Fibroblast of skin of left biceps (primary cell): ENCODE measurements at regions not wholly inside any gene's neighbourhood (a gene's known extent, or its start where the extent isn't known, plus 50 kb on each side); places are given as distances from the start of the nearest gene placed in this dataset.
"Not testable (repeated sequence)": the region's sequence is repeated elsewhere in the genome, so short reads cannot be mapped to it uniquely, and the experiment has no call there.

Source experiments
- DNase-seq, 2 experiments: peaks; one replicate each; pipeline ENCODE4 v3.0.0-alpha.2; 2013; ENCODE audit warnings: low read depth in 2 of 2

DNA sequence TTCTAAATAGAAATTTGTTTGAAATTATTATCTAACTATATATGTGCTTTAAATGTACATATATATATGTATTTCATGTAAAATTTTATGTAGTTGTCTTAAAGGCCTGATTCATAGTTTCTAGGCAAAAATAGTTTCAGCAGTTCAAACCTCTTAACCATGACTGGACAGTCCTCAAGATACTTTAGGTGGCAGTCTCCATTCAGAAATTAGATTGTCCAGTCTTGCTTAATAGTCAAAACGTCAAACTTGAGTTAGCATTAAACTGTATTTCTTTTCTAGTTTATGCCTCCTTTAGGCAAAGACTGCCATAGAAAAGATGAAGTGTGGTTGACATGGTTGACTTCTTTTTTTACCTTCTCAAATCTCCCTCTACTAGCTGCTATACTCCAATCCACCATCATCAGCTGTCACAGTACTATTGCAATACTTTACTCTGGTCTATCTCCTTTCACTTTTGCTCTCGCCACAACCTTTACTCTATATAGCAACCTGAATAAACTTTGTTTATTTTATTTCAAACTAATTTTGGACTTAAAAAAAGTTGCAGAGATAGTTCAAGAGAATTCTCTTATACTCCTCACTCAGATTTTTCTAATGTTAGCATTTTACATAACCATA lies 395.6 kb upstream of the DIPK2B start:
- DNase-seq: no peak

DNA sequence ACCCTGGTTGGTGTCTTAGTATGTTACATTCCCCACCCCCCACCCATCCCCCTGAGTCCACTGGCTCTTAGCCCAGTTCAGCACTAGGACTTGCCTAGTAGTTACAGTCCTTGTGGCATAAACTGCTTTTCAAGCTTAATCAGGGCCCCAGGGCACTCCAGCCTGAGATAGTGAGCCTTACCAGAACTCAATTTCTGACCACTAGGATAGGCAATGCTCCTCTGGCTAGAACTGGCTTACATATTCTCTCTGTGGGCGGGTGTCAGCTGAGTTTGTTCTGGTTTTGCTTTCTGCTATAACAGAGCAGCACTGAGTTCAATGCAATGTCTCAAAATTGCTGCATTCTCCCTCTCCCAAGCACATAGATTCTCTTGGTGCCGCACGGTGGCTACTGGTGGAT lies 391.4 kb upstream of the DIPK2B start:
- DNase-seq: no peak

DNA sequence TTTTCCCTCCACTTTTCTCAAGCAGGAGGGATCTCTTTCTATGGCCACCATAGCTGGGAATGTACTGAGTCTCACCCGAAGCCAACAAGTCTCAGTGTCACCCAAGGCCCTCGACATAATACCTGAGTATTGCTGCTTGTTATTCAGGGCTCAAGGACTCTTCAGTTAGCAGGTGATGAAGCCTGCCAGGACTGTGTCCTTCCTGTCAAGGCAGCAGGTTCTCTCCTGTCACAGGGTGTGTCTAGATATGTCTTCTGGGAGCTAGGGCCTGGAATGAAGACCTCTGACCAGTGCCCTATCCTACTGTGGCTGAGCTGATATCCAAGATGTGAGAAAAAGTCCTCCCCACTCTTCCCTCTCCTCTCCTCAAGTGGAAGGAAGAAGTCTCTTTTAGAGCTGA lies 391.0 kb upstream of the DIPK2B start:
- no peak for DNase-seq

DNA sequence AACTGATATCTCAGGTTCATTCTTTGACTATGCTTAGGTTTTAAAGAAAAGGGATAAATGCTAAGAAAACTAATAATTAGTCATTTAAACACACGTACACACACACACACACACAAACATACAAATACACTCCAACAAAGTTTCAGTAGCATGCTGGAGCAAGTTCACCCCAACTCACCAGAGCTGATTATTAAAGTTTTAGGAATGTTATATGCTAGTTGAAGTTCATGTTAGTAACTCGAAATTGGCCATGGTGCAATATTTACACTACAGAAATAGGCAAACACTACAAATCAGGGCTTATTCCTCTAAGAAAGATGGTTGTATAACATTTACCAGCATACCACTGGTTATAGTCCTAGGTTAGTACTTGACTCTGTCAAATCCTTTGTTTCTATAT lies 384.0 kb upstream of the DIPK2B start:
- DNase-seq: no peak

DNA sequence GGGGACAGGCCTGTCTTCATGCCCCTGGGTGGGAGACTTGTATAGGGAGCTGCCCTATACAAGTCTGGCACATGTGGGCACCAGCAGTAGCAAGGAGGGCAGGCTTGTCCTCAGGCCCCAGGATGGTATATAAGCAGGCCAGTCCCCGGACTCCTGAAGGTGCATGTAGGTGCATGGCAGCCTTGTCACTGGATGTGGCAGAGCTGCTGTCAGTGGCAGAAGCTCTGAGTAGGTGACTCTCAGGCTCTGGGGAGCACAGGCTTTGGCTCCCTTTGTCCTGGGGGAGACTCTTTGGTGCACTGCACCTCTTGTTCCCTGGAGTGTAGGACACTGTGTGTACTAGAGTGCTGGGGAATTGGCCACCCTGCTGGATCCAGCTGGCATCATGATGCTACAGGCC lies 376.7 kb upstream of the DIPK2B start:
- no peak for DNase-seq

DNA sequence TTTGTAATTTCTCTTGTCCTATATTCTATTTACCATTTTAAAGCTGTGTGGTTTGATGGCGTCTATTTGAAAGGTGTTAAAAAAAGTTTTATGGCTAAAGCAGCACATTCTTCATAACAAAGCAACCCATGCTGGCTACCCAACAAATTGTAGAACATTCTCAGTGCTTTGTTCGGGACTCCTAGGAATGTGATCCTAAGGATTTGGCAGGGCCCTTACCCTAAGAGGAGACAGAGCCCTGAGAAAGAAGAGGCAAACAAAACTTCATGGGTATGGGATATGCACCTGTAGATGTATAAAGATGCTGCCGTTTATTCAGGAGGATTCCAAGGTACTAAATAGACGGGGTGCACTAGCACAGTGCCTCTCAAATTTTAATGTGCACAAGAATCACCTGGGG lies 370.8 kb upstream of the DIPK2B start:
- DNase-seq: no peak

DNA sequence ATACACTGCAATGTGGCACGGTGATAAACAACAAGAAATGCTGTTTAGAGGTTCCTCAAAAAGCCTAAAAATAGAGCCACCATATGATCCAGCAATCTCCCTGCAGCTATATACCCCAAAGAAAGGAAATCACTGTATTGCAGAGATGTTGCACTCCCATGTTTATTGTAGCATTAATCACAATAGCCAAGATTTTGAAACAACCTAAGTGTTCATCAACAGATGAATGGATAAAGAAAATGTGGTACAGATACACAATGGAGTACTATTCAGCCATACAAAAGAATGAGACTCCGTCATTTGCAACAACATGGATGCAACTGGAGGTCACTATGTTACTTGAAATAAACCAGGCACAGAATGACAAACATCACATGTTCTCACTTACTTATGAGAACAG lies 365.8 kb upstream of the DIPK2B start:
- DNase-seq: no peak

DNA sequence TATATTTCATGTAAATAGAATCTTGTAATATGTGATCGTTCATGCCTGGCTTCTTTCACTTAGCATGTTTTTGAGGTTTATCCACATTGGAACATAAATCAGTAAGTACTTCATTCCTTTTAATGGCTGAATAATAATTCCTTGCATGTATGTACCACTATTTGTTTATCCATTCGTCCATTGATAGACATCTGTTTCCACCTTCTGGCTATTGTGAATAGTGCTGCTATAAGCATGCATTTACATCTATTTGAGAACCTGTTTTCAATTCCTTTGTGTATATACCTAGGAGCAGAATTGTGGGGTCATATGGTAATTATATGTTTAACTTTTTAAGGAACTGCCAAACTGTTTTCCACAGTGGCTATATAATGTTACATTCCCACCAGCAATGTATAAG lies 356.7 kb upstream of the DIPK2B start:
- no peak for DNase-seq

DNA sequence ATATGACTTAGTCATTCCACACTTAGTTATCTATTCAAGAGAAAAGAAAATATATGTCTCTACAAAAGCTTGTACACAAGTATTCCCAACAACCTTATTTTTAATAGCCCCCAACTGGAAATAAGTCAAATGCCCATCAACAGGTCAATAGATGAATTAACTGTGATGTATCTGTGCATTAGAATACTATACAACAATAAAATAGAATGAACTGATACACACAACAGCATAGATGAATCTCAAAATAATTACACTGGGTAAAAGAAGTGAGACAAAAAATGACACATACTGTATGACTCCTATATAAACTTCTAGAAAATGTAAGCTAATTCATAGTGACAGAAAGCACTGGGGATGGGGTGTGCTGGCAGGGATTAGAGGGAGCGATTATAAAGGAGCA lies 354.1 kb upstream of the DIPK2B start:
- DNase-seq: no peak

DNA sequence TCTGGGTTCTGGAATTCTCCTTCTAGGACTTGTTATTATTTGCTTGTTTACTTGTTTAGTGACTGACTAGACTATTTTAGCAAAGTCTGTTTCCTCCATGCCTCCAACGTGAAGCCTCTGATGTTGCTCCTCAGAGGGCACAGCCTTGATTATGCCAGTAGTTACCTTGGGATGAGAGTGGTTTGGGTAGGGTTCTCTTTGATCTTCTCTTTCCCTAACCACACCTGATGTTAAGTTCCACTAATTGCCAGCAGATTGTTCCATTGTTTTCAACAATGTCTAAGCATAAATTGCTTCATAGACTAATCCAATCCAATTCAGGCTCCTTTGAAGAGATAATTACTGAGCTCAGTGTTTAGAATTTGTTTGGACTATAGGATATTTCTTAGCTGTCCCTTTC lies 352.7 kb upstream of the DIPK2B start:
- DNase-seq: no peak

DNA sequence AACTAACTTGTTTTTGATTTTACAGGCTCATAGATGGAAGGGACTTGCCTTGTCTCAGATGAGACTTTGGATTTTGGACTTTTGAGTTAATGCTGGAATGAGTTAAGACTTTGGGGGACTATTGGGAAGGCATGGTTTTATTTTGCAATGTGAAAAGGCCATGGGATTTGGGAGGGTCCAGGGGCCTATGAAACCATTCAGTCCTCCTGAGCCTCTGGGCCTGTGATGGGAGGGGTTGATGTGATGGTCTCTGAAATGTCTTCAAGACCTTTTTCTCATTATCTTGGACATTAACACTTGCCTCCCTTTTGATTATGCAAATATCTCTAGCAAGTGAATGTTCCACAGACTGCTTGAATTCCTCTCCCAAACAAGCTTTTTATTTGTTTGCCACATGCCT lies 346.0 kb upstream of the DIPK2B start:
- not testable (repeated sequence) for DNase-seq

DNA sequence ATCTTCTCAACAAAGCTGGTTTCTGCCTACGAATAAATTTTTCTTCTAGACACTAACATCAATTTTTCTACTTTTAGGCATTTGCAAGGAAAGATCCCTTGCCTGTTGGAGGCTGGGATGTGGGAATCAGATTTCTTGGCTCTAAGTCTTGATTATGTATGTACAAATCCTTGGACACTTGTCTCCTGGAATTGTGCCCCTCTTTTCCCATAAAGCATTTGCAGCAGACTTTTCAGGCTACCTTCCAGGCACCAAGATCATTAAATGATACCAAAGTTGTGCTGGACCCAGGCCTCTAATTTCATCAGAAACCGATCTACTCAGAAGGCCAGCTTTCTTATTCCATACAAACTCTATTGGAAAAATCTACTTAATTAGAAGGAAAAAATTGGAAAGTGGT lies 339.5 kb upstream of the DIPK2B start:
- DNase-seq: no peak

DNA sequence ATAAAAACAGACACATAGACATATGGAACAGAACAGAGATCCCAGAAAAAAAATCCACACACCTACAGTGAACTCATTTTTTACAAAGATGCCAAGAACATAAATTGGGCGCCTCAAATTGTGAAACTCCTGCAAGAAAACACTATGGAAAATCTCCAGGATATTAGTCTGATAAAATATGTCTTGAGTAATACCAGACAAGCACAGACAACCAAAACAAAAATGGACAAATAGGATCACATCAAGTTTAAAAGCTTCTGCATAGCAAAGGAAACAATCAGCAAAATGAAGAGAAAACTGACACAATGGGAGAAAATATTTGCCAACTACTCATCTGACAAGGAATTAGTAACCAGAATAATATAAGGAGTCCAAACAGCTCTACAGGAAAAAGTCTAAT lies 337.3 kb upstream of the DIPK2B start:
- DNase-seq: no peak

DNA sequence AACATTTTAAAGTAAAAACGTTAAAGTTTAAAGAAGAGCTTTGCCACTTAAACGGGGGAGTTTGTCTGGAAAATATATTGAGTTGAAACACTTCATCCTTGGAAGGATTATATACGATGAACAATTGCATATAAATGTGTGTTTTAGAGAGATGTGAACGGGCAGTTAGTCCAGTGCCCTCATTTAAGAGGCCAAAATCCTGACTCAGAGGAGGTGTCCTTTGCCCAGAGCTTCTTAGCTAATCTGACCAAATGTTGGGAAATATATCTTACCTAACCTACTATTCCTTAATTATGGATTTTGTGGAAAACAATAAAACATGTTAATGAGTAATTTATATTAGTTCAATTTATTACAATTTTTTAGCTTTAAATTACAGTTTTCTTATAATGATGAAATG lies 327.2 kb upstream of the DIPK2B start:
- no peak for DNase-seq

DNA sequence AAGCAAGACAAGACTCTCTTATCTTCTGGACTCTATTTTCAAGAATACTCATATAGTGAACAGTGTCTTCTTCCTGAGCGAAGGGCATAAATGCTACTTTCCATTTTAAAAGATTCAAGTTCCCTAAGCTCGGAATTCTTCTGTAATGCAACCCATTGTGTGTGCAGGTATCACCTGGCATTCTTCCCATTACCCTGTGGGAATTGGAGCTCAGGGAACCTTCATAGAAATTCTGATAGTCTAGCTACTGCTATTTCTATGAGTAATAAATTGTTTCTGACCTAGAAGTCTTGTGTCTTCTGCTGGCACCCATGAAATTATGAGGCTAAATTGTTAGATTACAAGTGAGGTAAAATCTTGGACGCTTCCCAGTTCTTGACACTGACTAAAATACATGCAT lies 324.1 kb upstream of the DIPK2B start:
- no peak for DNase-seq

DNA sequence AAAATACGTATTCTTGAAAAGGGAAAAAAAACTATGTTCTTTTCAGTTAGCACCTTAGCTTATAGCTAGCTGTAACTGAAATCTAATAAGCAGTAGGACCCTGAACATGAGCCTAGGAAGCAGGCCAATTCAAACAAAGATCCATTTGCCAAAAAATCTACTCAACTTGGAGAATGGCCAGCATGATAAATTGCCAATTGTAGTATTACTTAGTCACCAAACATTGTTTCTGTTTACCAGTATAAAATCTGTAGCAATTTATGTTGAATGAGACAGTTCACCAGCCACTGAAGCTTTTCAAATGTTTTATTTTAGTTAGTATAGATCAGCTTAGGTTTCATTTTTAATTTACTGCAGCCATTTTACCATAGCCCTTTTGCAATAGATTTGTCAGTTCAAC lies 323.6 kb upstream of the DIPK2B start:
- DNase-seq: peak in 1 of 2 experiments; percentile 32

DNA sequence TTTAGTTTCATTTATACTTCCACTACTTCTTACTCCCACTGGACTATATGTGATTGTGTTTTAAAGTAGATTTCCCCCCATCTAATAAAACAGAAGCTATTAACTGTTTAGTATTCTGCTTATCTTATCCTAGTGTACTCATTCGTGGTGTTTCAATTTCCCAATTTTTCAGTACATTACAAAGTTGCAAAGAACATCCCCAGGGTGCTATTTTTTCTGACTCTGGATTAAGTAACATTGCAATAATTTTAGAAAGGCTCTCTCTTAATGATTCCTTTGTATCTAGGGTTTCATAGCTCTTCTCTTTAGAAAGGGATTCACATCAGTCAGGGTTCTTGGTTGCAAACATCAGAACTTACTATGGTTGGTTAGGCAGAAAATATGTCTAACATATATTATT lies 317.9 kb upstream of the DIPK2B start:
- DNase-seq: no peak

DNA sequence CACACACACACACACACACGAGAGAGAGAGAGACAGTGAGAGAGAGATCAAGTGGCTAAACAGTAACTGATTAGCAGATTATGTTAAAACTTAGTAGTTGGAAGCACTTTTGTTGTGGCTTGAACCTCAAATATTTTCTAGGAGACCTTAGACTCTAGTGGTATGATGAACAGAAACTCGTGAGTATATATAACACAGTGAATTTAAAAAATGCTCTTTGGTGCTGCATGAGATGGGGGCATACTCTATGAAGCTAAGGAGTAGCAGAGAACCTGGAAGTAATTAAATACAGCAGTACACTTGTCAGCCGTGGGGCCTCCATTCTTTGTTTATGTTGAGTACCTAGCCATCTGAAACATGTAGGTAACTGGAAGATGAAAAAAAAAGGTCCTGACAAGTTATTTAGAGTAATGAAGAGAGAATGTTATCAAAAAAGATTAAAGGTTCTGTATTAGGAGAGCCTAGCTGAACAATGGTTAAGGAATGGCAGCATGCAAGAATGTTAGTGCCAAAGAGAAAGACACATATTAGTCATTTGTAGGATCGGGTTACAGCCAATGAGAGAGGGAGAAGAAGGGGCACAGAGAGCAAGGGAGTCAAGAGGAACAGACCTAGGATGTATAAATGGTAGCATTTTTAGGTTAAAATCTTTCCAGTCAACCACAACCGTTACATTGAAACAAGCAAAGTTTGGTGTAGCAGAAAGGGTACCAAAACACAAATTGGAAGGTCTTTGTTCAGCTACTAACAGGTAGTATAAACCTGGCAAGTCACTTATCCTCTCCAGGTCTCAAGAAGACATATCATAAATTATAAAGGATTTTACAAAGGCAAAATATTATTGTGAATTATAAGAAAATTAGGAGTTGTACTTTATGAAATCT lies 316.7 kb upstream of the DIPK2B start:
- peak; percentile 47 to 61 for DNase-seq

DNA sequence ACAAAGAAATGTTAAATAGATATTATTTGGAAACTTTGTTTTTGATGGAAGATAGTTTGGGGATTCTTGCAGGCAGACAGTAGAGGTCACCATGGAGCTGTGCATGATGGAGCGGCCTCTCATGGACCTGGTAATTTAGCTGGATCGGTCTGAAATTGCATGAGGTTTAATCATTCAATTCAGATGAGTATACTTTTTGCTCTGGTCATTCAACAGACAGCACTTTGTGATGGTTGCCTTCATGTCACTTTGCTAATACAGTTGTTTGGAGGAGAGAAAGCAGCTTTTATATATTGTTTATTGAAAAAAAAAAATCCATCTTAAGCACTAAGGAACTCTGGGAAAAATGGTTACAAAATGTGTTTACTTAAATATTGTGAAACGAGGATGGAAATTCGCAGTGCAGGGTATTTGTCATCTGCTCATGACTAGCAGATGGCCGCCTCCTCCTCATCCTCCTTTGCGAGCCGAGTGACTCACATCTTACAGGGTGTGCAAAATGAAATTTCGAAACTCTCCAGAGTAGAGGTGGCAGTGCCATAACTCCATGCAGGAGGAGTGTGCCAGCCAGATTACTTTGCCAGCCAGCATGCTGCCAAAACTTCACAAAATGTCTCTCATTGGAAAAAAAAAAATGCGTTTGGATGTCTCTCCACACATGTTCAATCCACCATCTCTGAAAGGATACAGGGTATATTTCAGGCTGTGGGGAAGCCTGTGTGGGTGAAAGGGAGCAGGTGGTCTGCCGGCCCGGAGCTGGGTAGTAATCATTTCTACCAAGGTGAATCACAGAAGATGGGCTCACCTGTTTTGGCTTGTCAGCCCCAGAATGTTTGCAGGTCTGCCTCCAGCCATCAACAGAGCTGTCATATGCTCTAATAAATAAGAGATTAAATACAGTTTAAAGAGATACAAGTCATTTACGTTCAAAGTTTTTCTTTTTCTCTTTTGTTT lies 314.9 kb upstream of the DIPK2B start:
- DNase-seq: peak; percentile 71 to 74

DNA sequence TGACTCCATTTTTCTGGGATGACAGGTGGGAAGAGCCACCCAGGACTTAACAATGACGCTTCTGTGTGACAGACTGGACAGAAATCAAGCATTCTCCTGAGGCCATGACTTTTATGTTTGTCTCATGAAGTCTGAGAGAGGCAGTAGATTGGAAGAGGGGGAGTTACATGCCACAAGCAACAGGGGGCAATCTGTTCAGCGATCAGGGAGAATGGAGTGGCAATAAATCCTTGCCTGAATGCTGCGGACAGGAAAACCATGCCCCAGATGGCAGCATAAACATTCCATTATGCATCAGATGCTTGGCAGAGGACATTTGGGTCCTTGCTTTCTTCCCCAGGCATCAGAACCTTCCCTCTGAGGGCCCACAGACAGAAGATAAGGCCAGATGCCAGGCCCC lies 312.4 kb upstream of the DIPK2B start:
- no peak for DNase-seq

DNA sequence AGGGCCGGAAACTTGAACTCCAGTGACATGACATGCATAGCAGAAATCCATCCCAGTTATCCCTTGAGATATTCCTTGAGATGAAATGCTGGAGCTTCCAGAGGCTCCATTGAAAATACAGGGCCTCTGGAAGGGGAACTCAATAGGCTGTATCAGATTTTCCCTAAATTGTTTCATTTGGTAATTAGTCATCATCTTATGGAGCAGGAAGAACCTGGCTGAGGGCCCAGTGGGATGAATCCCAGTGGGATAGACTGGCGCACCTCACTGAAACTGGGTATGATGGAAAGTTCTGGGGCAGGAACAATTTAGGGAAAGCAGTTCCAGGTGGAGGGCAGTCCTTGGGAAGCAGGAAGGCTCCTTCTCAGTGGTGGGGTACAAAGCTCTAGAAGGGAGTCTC lies 307.8 kb upstream of the DIPK2B start:
- no peak for DNase-seq

DNA sequence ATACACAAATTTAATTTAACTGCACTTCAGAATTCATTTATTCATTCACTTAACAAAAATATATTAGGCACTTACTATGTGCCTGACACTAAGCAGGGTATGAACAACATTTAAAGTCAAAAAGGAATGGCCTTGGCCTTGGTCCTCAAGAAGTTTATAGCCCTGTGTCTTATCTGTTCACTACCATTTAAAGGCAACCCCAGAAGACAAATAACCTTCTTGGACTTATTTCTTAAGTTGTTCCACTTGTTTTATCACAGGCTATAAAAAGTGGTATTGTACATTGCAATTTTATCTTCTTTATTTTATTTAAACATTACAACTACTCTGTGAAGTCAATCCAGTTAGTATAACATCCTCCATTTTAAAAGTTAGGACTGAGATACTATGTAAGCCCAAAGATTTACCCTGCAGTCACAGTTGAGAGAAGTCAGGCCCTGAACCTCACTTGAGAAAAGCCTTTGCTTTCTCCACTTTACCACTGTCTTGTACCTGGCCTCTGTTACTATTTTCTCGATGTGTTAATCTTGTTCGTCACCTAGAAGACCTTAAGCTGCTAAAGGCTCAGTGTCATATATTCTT lies 305.6 kb upstream of the DIPK2B start:
- no peak for DNase-seq
